Sigmoid colon (tissue), 6 donors: ENCODE measurements at regions not wholly inside any gene's neighbourhood (a gene's known extent, or its start where the extent isn't known, plus 50 kb on each side); places are given as distances from the start of the nearest gene placed in this dataset.

Experiments used
- DNase-seq: peaks from one replicate; pipeline ENCODE4 v3.0.0-alpha.2; 2019
- H3K27ac ChIP-seq, 4 donors: fragments of 200-600 bp; sonication (generic); one replicate each; pipeline ENCODE4 v1.5.1; 2016 to 2019; ENCODE audit warnings: mild to moderate bottlenecking in 1 of 4
- H3K27me3 ChIP-seq, 3 donors: fragments of 200-600 bp; sonication (generic); one replicate each; pipeline ENCODE4 v1.5.1; 2019; ENCODE audit warnings: mild to moderate bottlenecking in 1 of 3
- H3K36me3 ChIP-seq, 4 donors: fragments of 200-600 bp; sonication (generic); one replicate each; pipeline ENCODE4 v1.5.1; 2016 to 2019
- H3K4me1 ChIP-seq, 4 donors: fragments of 200-600 bp; sonication (generic); one replicate each; pipeline ENCODE4 v1.5.1; 2017 to 2019
- H3K4me3 ChIP-seq, 4 donors: fragments of 200-600 bp; sonication (generic); one replicate each; pipeline ENCODE4 v1.5.1; 2017 to 2019; ENCODE audit warnings: mild to moderate bottlenecking in 2 of 4, moderate library complexity in 1 of 4
- H3K9me3 ChIP-seq, 4 donors: fragments of 200-600 bp in 3 of 4; sonication (generic) in 3 of 4; one replicate each; pipeline versions ENCODE4 v1.5.1 to v1.6.1; 2013 to 2019
- CTCF ChIP-seq, 4 experiments: fragments of 450-650 bp in 3 of 4; fragments of 200-600 bp in 1 of 4; IDR thresholded peaks; one replicate each; pipeline ENCODE4 v1.5.1; 2016 to 2019; ENCODE audit warnings: antibody characterized with exemption in 4 of 4, mild to moderate bottlenecking in 3 of 4, moderate library complexity in 2 of 4
- EP300 ChIP-seq, 4 donors: sonication (generic); formaldehyde crosslinking; IDR thresholded peaks; one replicate each; pipeline ENCODE4 v1.6.1; 2017; ENCODE audit warnings: antibody characterized with exemption in 4 of 4
- POLR2A ChIP-seq, 2 donors: fragments of 450-650 bp; IDR thresholded peaks; one replicate each; pipeline ENCODE4 v1.6.1; 2016; ENCODE audit warnings: antibody characterized with exemption in 2 of 2, mild to moderate bottlenecking in 2 of 2, moderate library complexity in 2 of 2
- POLR2AphosphoS5 ChIP-seq, 4 donors: sonication (generic); formaldehyde crosslinking; IDR thresholded peaks; one replicate each; pipeline ENCODE4 v1.6.1; 2017; ENCODE audit warnings: antibody characterized with exemption in 4 of 4
- WGBS, 2 donors: extraction: QIAGEN DNeasy Blood & Tissue Kit; methylation state at CpG; one replicate each; pipeline ENCODE4 v1.1.7; 2013; 5-methylcytosine and 5-hydroxymethylcytosine counted together
- intact Hi-C: fragments of 100-400 bp; cut with DNase I; formaldehyde crosslinking; loops from one replicate; pipeline ENCODE4 v1.15.1; 2023
- donor health status: healthy with polysubstance abuse.
- donor health status: healthy.

DNA sequence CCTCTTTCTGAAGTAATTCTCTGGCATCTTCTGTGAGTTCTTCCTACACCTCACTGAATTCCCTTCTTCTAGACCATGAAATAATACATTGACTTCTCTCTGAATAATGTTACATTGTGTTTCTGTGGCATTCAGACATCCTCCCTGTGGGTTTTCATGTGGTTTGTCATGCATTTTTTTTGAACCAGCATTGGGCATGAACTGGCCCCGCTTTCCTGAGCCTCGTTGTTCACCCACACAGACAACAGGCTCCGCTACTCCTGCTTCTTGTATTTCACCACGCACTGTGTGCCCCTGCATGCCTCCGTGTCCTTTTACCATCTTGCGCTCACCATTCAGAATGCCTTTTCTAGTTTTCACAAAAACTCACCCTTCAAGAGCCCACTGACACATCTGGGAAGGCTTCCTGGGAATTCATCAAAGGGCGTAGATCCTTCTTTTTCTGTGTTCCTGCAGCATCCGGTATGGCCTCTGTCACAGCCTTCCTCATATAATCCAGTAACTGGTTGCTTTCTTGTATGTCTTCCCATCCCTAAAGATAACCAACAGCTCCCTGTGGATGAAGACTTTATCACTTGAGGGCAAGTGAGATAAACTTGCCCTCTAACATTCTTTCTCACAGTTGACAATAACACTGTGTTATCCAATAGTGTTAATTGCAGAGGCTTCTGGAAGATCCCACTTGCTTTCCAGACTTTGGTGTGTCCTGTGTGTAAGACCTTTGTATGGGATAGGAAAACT, 51.5 kb upstream of the ADAMTSL1 start:
- 87 to 95% methylated on average over 8 of the region's 8 CpGs for WGBS, 2 donors
- H3K9me3 ChIP-seq = no peaks in the 10 kb centered on the region
- peaks cover 0 to 4% (median under 1%) of the 10 kb centered on the region in 4 donors for H3K4me1 ChIP-seq
- intact Hi-C loops = no loop called here
- no peak for DNase-seq
- no peaks in the 10 kb centered on the region for H3K36me3 ChIP-seq
- H3K4me3 ChIP-seq = no peak overlapping the region
- H3K27me3 ChIP-seq = no peaks in the 10 kb centered on the region
- H3K27ac ChIP-seq = no peak overlapping the region
- TF ChIP-seq CTCF (IDR thresholded peaks at IDR 0.05) (no peak), POLR2A (IDR thresholded peaks at IDR 0.05) (no peak), POLR2AphosphoS5 (IDR thresholded peaks at IDR 0.05) (no peak), EP300 (IDR thresholded peaks at IDR 0.05) (no peak)

DNA sequence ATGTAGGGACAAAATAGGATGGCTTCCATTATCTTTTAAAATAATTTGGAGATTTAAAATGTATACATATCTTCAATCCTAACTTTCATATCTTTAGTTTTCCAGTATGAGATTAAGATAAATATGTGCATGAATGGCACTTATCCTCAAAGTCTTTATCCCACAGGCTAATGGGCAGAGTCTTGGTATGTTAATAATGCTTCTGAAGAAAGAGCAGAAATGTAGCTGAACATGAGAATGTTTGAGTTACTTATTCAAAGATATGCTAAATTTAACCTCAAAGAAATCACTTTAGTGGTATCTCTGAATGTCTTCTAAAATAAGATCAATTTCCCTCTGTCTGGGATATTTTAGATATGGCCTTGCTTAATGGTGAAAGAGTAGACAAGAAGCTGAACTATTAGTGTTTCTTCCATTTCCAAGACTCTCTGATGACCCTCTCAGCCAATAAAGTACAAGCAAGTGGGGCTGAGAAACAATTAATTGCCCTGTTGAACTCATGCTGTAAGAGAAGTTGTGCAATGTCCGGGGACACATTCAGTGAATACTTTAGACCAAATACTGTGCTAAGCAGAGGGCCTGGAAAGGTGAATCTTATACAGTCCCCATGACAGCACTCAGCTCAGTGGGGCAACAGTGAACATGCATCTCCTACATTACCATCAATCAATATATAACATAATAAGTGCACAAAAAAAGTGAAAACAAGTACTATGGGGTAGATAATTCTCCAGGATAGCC, 50.0 kb upstream of the ADAMTSL1 start:
- Histone ChIP-seq H3K36me3 (no peaks in the 10 kb centered on the region), H3K4me1 (peaks cover 0 to 19% (median 7%) of the 10 kb centered on the region in 4 donors), H3K4me3 (no peak overlapping the region), H3K9me3 (no peaks in the 10 kb centered on the region), H3K27ac (no peak overlapping the region), H3K27me3 (no peaks in the 10 kb centered on the region)
- WGBS, 2 donors = 89 to 97% methylated on average over 1 of the region's 1 CpG
- DNase-seq = no peak
- no peak for TF ChIP-seq EP300 (IDR thresholded peaks at IDR 0.05)
- TF ChIP-seq POLR2AphosphoS5 (IDR thresholded peaks at IDR 0.05) = no peak
- no peak for TF ChIP-seq POLR2A (IDR thresholded peaks at IDR 0.05)
- TF ChIP-seq CTCF (IDR thresholded peaks at IDR 0.05) = no peak
- intact Hi-C loops = no loop called here
